Ishikawa (cell line): ENCODE measurements at regions not wholly inside any gene's neighbourhood (a gene's known extent, or its start where the extent isn't known, plus 50 kb on each side); places are given as distances from the start of the nearest gene placed in this dataset.

Experiments
- CEBPB ChIP-seq: IDR thresholded peaks from 2 replicates; pipeline ENCODE4 v1.6.1; 2012
- CREB1 ChIP-seq: IDR thresholded peaks from 2 replicates; pipeline ENCODE4 v1.6.1; 2012; ENCODE audit warnings: low read depth
- EGR1 ChIP-seq: IDR thresholded peaks from 2 replicates; pipeline ENCODE4 v1.6.1; 2012
- EP300 ChIP-seq: IDR thresholded peaks from 2 replicates; pipeline ENCODE4 v1.6.1; 2012; ENCODE audit warnings: borderline replicate concordance
- FOXM1 ChIP-seq: IDR thresholded peaks from 2 replicates; pipeline ENCODE4 v1.6.1; 2012; ENCODE audit warnings: low read depth, borderline replicate concordance
- NFIC ChIP-seq: IDR thresholded peaks from 2 replicates; pipeline ENCODE4 v1.6.1; 2012
- RAD21 ChIP-seq: IDR thresholded peaks from 2 replicates; pipeline ENCODE4 v1.6.1; 2012; ENCODE audit warnings: low read depth
- TAF1 ChIP-seq: IDR thresholded peaks from 2 replicates; pipeline ENCODE4 v1.6.1; 2012; ENCODE audit warnings: low read depth, mild to moderate bottlenecking
- TCF12 ChIP-seq: IDR thresholded peaks from 2 replicates; pipeline ENCODE4 v1.6.1; 2012; ENCODE audit warnings: low read depth
- TEAD4 ChIP-seq: IDR thresholded peaks from 2 replicates; pipeline ENCODE4 v1.6.1; 2012
- YY1 ChIP-seq: IDR thresholded peaks from 2 replicates; pipeline ENCODE4 v1.6.1; 2012; ENCODE audit warnings: low read depth
- ZBTB7A ChIP-seq: IDR thresholded peaks from 2 replicates; pipeline ENCODE4 v1.6.1; 2012; ENCODE audit warnings: low read depth
- TF ChIP-seq, protein P1 (sequence below): IDR thresholded peaks from 2 replicates; pipeline ENCODE4 v1.6.1; 2012
- TF ChIP-seq, protein P2 (sequence below): IDR thresholded peaks from 2 replicates; pipeline ENCODE4 v1.6.1; 2012; ENCODE audit warnings: low read depth, mild to moderate bottlenecking
- TF ChIP-seq, protein P3 (sequence below): IDR thresholded peaks from 2 replicates; pipeline ENCODE4 v1.6.1; 2012

DNA sequence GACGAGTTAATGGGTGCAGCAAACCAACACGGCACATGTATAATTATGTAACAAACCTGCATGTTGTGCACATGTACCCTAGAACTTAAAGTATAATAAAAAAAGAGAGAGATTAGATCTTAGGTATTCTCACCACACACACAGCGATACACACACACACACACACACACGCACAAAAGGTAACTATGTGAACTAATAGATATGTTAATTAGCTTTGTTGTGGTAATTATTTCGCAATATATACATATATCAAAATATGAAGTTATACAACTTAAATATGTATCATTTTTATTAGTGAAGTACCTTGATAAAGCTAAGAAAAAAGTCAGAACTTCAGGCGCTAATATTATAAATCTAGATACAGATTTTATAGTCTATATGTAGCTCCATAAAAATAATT, 849.2 kb downstream of the IPMK start:
- TF ChIP-seq RAD21 (no peak), EGR1 (no peak), YY1 (no peak), CEBPB (no peak), TEAD4 (no peak), ZBTB7A (no peak), TAF1 (no peak), EP300 (no peak), CREB1 (no peak), NFIC (no peak), TCF12 (no peak), FOXM1 (no peak)
- TF ChIP-seq, protein P1, sequence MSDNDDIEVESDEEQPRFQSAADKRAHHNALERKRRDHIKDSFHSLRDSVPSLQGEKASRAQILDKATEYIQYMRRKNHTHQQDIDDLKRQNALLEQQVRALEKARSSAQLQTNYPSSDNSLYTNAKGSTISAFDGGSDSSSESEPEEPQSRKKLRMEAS: no peak
- TF ChIP-seq, protein P2, sequence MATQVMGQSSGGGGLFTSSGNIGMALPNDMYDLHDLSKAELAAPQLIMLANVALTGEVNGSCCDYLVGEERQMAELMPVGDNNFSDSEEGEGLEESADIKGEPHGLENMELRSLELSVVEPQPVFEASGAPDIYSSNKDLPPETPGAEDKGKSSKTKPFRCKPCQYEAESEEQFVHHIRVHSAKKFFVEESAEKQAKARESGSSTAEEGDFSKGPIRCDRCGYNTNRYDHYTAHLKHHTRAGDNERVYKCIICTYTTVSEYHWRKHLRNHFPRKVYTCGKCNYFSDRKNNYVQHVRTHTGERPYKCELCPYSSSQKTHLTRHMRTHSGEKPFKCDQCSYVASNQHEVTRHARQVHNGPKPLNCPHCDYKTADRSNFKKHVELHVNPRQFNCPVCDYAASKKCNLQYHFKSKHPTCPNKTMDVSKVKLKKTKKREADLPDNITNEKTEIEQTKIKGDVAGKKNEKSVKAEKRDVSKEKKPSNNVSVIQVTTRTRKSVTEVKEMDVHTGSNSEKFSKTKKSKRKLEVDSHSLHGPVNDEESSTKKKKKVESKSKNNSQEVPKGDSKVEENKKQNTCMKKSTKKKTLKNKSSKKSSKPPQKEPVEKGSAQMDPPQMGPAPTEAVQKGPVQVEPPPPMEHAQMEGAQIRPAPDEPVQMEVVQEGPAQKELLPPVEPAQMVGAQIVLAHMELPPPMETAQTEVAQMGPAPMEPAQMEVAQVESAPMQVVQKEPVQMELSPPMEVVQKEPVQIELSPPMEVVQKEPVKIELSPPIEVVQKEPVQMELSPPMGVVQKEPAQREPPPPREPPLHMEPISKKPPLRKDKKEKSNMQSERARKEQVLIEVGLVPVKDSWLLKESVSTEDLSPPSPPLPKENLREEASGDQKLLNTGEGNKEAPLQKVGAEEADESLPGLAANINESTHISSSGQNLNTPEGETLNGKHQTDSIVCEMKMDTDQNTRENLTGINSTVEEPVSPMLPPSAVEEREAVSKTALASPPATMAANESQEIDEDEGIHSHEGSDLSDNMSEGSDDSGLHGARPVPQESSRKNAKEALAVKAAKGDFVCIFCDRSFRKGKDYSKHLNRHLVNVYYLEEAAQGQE: no peak
- TF ChIP-seq, protein P3, sequence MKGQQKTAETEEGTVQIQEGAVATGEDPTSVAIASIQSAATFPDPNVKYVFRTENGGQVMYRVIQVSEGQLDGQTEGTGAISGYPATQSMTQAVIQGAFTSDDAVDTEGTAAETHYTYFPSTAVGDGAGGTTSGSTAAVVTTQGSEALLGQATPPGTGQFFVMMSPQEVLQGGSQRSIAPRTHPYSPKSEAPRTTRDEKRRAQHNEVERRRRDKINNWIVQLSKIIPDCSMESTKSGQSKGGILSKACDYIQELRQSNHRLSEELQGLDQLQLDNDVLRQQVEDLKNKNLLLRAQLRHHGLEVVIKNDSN: no peak

DNA sequence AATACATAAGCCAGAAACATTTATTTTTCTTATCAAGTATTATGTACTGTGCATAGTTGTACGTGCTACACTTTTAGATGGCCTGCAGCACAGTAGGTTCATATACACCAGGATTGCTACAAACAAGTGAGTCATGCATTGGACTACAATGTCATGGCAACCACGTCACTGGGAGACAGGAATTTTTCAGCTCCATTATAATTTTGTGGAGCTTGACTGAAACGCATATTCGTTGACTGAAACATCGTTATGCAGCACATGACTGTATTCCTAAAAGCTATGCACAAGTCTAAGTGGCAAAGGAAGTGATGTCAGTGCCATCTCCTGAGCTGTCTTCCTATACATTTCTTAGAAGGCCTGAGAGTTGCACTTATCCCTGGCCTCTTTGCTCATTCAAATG, 871.8 kb downstream of the IPMK start:
- TF ChIP-seq RAD21 (no peak), EGR1 (no peak), EP300 (no peak), CEBPB (no peak), YY1 (no peak), FOXM1 (no peak), TEAD4 (no peak)
- TF ChIP-seq, protein P3: no peak
- TF ChIP-seq, protein P2: no peak

DNA sequence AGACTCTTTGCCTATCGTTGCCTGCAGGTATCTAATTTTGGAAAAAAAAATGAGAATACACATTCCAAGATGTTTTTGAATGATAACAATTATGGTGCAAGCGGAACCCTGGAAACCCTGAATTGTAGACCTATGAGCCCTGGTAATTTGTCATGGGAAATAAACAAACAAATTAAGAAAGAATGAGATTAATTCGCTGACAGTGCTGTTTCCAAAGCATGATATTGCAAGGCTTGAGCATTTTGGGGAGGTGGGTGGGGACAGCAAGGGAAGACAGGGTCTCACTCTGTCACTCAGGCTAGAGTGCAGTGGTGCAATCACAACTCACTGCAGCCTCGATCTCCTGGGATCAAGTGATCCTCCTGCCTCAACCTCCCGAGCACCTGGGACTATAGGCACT, 900.3 kb downstream of the IPMK start:
- TF ChIP-seq YY1 (no peak), ZBTB7A (no peak), TCF12 (no peak)

DNA sequence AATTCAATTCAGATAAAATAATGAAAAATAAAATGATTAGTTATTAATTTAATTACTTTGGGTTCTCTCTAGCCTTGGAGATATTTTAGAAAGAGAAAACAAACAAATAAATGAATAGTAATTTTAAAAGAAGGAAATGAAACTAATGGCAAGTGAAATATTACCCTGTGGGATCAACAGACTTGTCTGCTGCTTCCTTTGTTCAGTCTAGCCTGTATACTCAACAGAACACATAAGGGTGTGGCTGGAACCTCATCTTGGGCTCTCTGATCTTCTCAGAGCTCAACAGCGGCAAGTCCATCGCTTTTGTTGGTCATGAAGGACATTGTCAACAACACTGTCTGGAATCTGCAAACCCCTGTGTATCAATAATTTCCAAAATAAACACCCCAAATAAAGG, 904.9 kb downstream of the IPMK start:
- no peak for TF ChIP-seq NFIC
- no peak for TF ChIP-seq EGR1
- TF ChIP-seq ZBTB7A: no peak
- TF ChIP-seq YY1: no peak
- no peak for TF ChIP-seq TCF12
- no peak for TF ChIP-seq TAF1
- TF ChIP-seq RAD21: no peak
- TF ChIP-seq, protein P3: no peak
- TF ChIP-seq FOXM1: no peak
- TF ChIP-seq, protein P1: no peak
- TF ChIP-seq TEAD4: no peak
- no peak for TF ChIP-seq EP300

DNA sequence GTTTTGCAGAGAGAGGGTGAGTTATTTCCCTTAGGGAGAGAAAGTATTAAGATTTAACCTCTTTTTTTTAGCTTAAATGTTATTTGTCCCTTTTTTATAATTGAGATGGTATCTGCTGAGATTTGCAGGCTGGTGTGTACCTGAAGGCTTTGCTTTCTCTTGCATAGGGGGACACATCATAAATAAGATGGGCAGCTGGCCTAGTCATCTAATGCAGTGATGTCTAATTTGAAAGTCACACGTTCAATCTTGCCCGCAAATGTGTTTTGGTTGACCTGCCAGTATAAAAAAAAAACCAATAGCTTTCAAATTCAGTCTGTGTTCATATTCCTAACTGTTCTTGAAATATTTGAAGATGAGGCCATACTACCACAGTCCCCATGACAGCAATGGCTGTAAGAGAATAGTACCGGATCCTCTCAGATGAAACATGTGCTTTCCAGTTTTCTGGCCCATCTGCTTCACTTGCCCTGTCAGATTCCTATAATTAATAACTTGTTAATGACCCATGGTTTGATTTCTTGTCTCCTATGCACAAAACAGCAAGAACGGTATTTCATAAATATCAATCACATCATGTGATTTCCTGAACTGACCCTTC, 914.2 kb downstream of the IPMK start:
- TF ChIP-seq EGR1 (no peak), TCF12 (no peak), EP300 (no peak), RAD21 (no peak), YY1 (no peak)
- TF ChIP-seq, protein P2: no peak
